GM12878 (cell line): ENCODE measurements at regions not wholly inside any gene's neighbourhood (a gene's known extent, or its start where the extent isn't known, plus 50 kb on each side); places are given as distances from the start of the nearest gene placed in this dataset.

Source experiments
- ASH2L ChIP-seq: fragments of 300-600, 200-600 bp; sonication (generic); IDR thresholded peaks from 2 replicates; pipeline ENCODE4 v1.6.1; 2017; ENCODE audit warnings: low read depth, mild to moderate bottlenecking, borderline replicate concordance
- BCL11A ChIP-seq: IDR thresholded peaks from 2 replicates; pipeline ENCODE4 v1.6.1; 2011; ENCODE audit warnings: low read depth, low read length
- CEBPB ChIP-seq, 2 experiments: fragments of 150-350 bp in 1 of 2; IDR thresholded peaks; 2 replicates each; pipeline ENCODE4 v1.6.1; 2012 to 2014; ENCODE audit warnings: low read depth in 2 of 2, low read length in 2 of 2, borderline replicate concordance in 1 of 2, inconsistent platforms in 1 of 2
- FOXK2 ChIP-seq: fragments of 450-650 bp; IDR thresholded peaks from 2 replicates; pipeline ENCODE4 v1.6.1; 2017; ENCODE audit warnings: mild to moderate bottlenecking, moderate library complexity
- MTA2 ChIP-seq: fragments of 450-650 bp; IDR thresholded peaks from 2 replicates; pipeline ENCODE4 v1.6.1; 2016; ENCODE audit warnings: low read depth, mild to moderate bottlenecking, moderate library complexity
- PAX8 ChIP-seq: fragments of 450-650 bp; IDR thresholded peaks from 2 replicates; pipeline ENCODE4 v1.6.1; 2017; ENCODE audit warnings: mild to moderate bottlenecking, moderate library complexity
- SIN3A ChIP-seq: IDR thresholded peaks from 2 replicates; pipeline ENCODE4 v1.6.1; 2012; ENCODE audit warnings: low read depth, low read length, improper control_type of control experiment
- SMC3 ChIP-seq: IDR thresholded peaks from 2 replicates; pipeline ENCODE4 v1.6.1; 2011; ENCODE audit warnings: low read length, improper control_type of control experiment, borderline replicate concordance
- SREBF1 ChIP-seq: IDR thresholded peaks from 2 replicates; pipeline ENCODE4 v1.6.1; 2012; ENCODE audit warnings: mild to moderate bottlenecking, low read length
- TCF7 ChIP-seq: IDR thresholded peaks from 2 replicates; pipeline ENCODE4 v1.6.1; 2014; ENCODE audit warnings: antibody characterized with exemption, borderline replicate concordance
- ZZZ3 ChIP-seq: IDR thresholded peaks from 2 replicates; pipeline ENCODE4 v1.6.1; 2011; ENCODE audit warnings: low read depth; ENCODE audit not compliant: control insufficient read depth, insufficient read length
- TF ChIP-seq, protein P1 (sequence below): fragments of 450-650 bp; IDR thresholded peaks from 2 replicates; pipeline ENCODE4 v1.6.1; 2017; ENCODE audit warnings: mild to moderate bottlenecking, moderate library complexity
- TF ChIP-seq, protein P2 (sequence below): fragments of 450-650 bp; IDR thresholded peaks from 2 replicates; pipeline ENCODE4 v1.6.1; 2017; ENCODE audit warnings: low read depth, mild to moderate bottlenecking, moderate library complexity

DNA sequence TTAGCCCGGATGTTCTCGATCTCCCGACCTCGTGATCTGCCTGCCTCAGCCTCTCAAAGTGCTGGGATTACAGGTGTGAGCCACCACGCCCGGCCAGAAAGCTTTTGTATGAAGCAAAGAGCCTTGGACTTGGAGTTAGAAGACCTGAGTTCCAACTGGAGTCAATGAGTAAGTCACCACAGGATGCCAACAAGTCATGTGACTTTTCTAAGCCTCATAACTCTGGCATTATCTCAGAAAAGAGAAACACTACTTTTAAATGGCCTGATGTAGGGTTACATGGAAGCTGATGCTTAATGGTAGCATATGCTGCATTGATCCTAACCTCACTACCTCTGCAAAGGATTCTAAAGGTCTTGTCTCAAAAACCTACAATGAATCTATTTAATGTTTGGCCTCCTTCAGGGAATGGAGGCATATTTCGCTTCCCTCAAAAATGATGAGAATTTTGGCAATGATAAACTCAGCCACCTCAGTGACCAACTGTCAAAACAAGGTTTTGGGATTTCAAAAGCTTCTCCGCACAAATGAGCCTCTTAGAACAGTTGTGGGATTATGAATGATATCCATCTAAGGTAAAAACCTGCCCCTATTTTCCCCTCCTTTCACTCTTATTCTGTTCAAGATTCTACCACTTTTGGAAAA is 236.8 kb downstream of the ACTL7B start (continued):
- TF ChIP-seq, protein P1, sequence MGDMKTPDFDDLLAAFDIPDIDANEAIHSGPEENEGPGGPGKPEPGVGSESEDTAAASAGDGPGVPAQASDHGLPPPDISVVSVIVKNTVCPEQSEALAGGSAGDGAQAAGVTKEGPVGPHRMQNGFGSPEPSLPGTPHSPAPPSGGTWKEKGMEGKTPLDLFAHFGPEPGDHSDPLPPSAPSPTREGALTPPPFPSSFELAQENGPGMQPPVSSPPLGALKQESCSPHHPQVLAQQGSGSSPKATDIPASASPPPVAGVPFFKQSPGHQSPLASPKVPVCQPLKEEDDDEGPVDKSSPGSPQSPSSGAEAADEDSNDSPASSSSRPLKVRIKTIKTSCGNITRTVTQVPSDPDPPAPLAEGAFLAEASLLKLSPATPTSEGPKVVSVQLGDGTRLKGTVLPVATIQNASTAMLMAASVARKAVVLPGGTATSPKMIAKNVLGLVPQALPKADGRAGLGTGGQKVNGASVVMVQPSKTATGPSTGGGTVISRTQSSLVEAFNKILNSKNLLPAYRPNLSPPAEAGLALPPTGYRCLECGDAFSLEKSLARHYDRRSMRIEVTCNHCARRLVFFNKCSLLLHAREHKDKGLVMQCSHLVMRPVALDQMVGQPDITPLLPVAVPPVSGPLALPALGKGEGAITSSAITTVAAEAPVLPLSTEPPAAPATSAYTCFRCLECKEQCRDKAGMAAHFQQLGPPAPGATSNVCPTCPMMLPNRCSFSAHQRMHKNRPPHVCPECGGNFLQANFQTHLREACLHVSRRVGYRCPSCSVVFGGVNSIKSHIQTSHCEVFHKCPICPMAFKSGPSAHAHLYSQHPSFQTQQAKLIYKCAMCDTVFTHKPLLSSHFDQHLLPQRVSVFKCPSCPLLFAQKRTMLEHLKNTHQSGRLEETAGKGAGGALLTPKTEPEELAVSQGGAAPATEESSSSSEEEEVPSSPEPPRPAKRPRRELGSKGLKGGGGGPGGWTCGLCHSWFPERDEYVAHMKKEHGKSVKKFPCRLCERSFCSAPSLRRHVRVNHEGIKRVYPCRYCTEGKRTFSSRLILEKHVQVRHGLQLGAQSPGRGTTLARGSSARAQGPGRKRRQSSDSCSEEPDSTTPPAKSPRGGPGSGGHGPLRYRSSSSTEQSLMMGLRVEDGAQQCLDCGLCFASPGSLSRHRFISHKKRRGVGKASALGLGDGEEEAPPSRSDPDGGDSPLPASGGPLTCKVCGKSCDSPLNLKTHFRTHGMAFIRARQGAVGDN = no peak
- TF ChIP-seq ASH2L (no peak), FOXK2 (no peak), TCF7 (no peak), PAX8 (no peak), SMC3 (no peak), ZZZ3 (no peak), SREBF1 (no peak), MTA2 (no peak), CEBPB (IDR thresholded peaks at IDR 0.05; ENCODE audit: borderline replicate concordance in 1 of 2, low read depth in 2 of 2, low read length in 2 of 2) (no peak), BCL11A (no peak), SIN3A (no peak)
- TF ChIP-seq, protein P2, sequence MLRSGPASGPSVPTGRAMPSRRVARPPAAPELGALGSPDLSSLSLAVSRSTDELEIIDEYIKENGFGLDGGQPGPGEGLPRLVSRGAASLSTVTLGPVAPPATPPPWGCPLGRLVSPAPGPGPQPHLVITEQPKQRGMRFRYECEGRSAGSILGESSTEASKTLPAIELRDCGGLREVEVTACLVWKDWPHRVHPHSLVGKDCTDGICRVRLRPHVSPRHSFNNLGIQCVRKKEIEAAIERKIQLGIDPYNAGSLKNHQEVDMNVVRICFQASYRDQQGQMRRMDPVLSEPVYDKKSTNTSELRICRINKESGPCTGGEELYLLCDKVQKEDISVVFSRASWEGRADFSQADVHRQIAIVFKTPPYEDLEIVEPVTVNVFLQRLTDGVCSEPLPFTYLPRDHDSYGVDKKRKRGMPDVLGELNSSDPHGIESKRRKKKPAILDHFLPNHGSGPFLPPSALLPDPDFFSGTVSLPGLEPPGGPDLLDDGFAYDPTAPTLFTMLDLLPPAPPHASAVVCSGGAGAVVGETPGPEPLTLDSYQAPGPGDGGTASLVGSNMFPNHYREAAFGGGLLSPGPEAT = no peak
- TF ChIP-seq, all 136 proteins: peak for 0
